Stomach (tissue), 4 donors: ENCODE measurements at regions not wholly inside any gene's neighbourhood (a gene's known extent, or its start where the extent isn't known, plus 50 kb on each side); places are given as distances from the start of the nearest gene placed in this dataset.

Source experiments
- EP300 ChIP-seq: sonication (generic); formaldehyde crosslinking; IDR thresholded peaks from one replicate; pipeline ENCODE4 v1.6.1; 2017; ENCODE audit warnings: antibody characterized with exemption
- POLR2A ChIP-seq, 4 donors: fragments of 450-650 bp; IDR thresholded peaks; one replicate each; pipeline ENCODE4 v1.6.1; 2016; ENCODE audit warnings: antibody characterized with exemption in 4 of 4, control low read depth in 2 of 4, mild to moderate bottlenecking in 1 of 4, moderate library complexity in 1 of 4
- POLR2AphosphoS5 ChIP-seq, 3 donors: sonication (generic); formaldehyde crosslinking; IDR thresholded peaks; one replicate each; pipeline ENCODE4 v1.6.1; 2016; ENCODE audit warnings: antibody characterized with exemption in 3 of 3
- TF ChIP-seq, protein P1 (sequence below), 7 experiments: fragments of 450-650 bp in 4 of 7; fragments of 200-600 bp in 3 of 7; sonication (generic) in 3 of 7; IDR thresholded peaks; one replicate each; pipeline ENCODE4 v1.5.1; 2016 to 2019; ENCODE audit warnings: antibody characterized with exemption in 7 of 7, control low read depth in 2 of 7, mild to moderate bottlenecking in 1 of 7

DNA sequence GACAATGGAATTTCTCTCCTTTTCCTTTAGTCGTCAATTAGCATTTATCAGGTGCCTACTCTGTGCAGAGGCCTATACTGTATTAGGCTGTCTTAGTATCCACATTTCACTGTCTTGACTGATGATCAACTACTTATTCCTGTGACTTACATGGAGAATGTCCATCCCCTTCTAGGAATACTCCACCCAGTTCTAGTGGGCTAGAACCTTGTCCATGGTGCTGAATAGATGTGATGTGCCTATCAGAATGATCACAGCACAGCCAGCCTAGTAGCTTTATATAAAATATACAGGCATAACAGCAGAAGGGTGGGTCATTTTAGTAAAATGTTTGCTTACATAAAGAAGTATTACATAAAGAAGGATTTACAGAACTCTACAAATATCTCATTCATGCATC is 621.4 kb downstream of the PDCD6IP start:
- TF ChIP-seq, protein P1, sequence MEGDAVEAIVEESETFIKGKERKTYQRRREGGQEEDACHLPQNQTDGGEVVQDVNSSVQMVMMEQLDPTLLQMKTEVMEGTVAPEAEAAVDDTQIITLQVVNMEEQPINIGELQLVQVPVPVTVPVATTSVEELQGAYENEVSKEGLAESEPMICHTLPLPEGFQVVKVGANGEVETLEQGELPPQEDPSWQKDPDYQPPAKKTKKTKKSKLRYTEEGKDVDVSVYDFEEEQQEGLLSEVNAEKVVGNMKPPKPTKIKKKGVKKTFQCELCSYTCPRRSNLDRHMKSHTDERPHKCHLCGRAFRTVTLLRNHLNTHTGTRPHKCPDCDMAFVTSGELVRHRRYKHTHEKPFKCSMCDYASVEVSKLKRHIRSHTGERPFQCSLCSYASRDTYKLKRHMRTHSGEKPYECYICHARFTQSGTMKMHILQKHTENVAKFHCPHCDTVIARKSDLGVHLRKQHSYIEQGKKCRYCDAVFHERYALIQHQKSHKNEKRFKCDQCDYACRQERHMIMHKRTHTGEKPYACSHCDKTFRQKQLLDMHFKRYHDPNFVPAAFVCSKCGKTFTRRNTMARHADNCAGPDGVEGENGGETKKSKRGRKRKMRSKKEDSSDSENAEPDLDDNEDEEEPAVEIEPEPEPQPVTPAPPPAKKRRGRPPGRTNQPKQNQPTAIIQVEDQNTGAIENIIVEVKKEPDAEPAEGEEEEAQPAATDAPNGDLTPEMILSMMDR (IDR thresholded peaks at IDR 0.05) = no peak
- no peak for TF ChIP-seq POLR2A (IDR thresholded peaks at IDR 0.05)
- TF ChIP-seq EP300 = no peak
- TF ChIP-seq POLR2AphosphoS5 (IDR thresholded peaks at IDR 0.05) = no peak
